ENCODE measurements at regions not wholly inside any gene's neighbourhood (a gene's known extent, or its start where the extent isn't known, plus 50 kb on each side); places are given as distances from the start of the nearest gene placed in this dataset.
"Not testable (repeated sequence)": the region's sequence is repeated elsewhere in the genome, so short reads cannot be mapped to it uniquely, and the experiment has no call there.

DNA sequence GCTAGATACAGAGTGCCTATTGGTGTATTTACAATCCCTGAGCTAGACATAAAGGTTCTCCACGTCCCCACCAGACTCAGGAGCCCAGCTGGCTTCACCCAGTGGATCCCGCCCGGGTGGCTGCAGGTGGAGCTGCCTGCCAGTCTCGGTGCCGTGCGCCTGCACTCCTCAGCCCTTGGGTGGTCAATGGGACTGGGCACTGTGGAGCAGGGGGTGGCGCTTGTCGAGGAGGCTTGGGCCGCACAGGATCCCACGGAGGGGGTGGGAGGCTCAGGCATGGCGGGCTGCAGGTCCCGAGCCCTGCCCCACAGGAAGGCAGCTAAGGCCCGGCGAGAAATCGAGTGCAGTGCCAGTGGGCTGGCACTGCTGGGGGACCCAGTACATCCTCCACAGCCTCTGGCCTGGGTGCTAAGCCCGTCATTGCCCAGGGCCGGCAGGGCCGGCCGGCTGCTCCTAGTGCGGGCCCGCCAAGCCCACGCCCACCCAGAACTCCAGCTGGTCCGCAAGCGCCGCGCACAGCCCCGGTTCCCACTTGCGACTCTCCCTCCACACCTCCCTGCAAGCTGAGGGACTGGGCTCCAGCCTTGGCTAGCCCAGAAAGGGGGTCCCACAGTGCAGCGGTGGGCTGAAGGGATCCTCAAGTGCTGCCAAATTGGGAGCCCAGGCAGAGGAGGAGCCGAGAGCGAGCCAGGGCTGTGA is 554.6 kb upstream of the LUZP2 start:
- not testable (repeated sequence) for DNase-seq (ENCODE audit: low read depth, low spot score)

DNA sequence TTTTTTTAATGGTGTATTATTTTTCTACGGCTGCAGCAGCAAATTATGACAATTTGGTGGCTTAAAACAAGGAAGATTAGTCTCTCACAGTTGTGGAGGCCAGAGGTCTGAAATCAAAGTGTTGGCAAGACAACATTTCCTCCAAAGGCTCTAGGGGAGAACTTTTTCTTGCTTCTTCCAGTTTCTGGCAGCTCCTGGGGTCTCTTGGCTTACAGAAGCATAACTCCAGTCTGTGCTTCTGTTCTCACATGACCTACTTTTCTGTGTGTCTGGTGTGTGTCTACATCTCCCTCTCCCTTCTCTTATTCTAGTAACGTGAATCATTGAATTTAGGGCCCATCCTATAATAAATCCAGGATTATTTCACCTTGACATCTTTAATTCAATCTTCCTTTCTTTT is 551.9 kb upstream of the LUZP2 start:
- DNase-seq (ENCODE audit: low read depth, low spot score), result no peak

DNA sequence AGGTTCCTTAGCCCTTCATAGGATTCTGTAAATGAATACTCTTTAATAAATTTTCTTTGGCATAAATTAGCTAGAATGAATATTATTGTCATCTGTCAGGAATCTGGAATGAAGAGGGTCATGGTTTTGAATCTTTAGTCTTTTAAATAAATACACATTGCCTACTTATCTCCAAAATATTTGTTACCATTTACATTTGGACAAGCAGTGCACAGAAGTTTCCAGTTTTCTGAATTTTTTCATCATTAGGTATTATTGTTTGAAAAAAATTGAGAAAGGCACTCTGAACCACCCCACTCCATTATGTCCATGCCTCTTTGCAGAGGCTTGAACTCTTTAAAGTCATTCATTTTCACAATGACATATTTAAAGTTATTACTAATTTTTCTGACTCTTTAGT is 549.0 kb upstream of the LUZP2 start:
- no peak for DNase-seq (ENCODE audit: low read depth, low spot score)

- DNase-seq (ENCODE audit: low read depth, low spot score), result no peak
Observed at GRCh38 chr11:23948851-23949250, 548.0 kb upstream of the LUZP2 start.

DNA sequence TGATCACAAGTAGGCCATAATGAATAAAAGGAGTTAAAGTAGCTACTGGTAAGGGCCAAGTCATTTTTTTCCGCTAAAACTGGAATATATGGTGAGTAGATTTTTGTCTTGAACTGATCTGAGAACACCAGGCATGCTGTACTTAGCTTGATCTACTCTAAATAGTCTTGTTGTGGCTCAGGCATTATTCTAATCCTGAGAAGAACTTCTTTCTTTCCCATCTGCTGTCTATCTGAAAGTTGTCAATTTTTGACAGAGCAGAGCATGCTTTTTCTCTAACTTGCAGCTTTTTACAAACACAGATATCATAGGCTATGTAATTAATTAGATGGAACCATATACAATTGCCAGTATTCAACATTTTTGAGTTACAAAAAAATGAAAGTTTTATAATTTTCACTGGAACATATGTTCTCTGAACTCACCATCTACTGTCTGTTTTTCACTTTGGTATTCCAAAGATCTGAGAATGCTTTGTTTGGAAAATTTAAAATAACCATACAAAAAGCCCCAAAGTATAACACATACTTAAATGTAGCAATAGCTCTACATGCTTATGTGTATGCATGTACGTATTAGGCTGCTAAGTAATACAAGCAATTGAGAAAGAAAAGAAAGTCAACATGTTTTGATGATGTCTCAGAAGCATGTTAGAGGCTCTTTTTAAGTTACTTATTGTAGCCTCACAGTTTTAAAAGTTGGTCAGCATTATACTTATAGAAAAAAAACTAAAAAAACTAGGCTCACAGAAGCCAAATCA is 542.7 kb upstream of the LUZP2 start:
- no peak for DNase-seq (ENCODE audit: low read depth, low spot score)

DNA sequence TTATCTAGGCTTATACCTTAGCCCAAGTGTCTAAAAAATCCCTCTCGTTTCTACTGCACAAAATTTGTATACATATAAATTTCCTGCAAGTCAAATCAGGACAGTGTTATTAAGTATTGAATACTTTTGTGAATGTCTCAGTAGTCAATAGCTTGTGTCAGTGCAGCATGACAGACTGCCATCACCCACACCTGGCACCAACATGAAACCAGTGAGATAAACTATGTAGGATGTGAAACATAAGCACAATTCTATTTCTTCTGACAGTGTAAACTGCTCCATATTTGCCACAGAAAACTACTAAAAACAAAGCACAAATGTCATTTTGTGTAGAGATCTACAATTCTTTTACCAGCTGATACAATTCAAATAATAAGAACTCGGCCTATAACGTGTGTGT is 542.1 kb upstream of the LUZP2 start:
- DNase-seq (ENCODE audit: low read depth, low spot score), result no peak

DNA sequence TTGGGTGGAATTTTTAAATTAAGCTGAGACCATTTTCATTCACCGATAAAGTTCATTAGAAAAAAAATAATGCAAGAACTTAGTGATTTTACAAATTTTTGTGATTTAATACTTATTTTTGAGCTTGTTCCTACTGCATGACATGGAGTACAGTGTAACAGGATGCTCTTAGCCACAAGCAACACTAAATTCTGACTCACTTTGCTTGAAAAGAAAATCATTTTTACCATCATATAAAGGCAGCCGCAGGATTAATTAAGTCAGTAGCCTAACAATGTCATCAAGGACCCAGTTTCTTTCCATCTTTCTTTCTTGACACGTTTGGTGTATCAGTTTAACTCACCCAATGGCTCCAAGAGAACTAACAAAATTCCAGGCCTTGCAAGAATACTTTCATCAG is 540.3 kb upstream of the LUZP2 start:
- no peak for DNase-seq (ENCODE audit: low read depth, low spot score)

DNA sequence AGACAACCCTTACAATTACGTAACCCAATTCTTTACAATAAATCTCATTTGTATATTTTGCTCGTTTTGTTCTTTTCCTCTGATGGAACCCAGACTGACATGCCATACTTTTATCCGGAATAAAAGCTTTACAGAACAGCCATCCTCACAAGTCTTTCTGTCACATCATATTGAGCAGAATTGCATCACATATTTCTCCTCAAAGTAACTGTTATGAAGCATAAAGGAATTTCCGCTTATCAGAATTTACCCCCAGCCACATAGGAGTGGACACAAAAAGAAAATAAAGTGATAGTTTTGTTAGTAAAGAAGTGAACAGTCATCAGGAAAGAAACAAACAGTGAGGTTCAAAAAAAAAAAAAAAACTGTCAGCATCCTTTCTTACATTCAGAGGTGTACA is 539.5 kb upstream of the LUZP2 start:
- DNase-seq (ENCODE audit: low read depth, low spot score), result no peak

DNA sequence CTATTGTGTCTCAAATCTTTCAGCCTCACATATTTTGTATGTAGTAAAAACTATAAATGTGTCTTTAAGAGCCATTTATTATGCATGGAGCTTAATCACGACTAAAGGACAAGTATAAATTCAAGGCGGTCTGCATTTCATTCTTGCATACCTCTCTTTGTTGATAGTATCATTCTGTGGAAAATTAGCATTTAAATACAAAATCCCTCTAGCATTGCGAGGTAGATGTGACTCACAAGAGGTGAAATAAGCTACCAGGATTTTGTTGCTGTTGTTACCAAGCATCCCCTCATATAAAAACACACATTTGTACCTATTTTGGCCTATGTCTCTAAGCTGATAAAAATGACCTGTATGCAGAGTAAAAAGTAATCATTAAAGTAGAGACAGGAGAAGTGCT is 537.4 kb upstream of the LUZP2 start:
- DNase-seq (ENCODE audit: low read depth, low spot score), result no peak

GRCh38 chr11:23961503-23962338 is 535.1 kb upstream of the LUZP2 start:
- DNase-seq (ENCODE audit: low read depth, low spot score), result no peak

DNA sequence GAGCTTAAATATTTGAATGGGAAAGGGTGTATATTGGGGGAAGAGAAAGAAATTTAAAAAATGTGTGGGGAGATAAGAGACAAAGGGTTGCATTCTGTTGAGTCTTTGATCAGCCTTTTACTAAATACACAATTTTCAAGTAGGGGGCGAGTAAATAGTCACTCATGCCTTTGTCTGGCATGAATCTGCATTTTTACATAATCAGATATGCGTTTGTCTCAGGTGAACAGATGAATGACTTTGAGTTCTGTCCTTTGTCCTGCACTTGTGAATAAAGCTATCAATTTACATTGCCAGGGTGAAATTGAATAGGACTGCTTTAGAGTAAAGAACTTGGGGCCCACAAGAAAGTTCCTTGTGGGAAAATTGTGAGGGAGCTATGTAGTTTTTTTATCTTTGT is 523.6 kb upstream of the LUZP2 start:
- DNase-seq (ENCODE audit: low read depth, low spot score), result no peak

- no peak for DNase-seq (ENCODE audit: low read depth, low spot score)
Observed at GRCh38 chr11:23974051-23974450, 522.8 kb upstream of the LUZP2 start.

- no peak for DNase-seq (ENCODE audit: low read depth, low spot score)
Observed at GRCh38 chr11:23974601-23975000, 522.3 kb upstream of the LUZP2 start.

DNA sequence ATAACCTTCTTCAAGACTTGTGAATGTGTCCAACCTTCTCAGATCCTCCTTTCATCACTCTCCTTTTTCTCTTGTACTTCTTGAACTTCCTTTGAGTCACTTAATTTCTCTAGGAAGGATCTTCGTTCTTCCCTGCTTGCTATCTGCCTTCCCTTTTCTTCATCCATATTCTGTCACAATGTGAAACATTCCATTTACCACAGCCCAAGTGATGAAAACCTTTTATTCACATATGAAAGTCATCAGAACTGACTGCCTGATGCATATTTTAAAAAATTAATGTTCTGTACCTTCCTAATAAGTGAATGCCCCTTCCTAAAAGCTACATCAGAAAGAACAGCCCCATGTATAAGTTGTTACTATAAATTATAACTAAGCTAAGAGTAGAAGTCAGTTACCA is 520.4 kb upstream of the LUZP2 start:
- DNase-seq (ENCODE audit: low read depth, low spot score), result no peak

- no peak for DNase-seq (ENCODE audit: low read depth, low spot score)
Observed at GRCh38 chr11:23976841-23977271, 520.0 kb upstream of the LUZP2 start.

GRCh38 chr11:23988381-23989006 is 508.4 kb upstream of the LUZP2 start:
- no peak for DNase-seq (ENCODE audit: low read depth, low spot score)

DNA sequence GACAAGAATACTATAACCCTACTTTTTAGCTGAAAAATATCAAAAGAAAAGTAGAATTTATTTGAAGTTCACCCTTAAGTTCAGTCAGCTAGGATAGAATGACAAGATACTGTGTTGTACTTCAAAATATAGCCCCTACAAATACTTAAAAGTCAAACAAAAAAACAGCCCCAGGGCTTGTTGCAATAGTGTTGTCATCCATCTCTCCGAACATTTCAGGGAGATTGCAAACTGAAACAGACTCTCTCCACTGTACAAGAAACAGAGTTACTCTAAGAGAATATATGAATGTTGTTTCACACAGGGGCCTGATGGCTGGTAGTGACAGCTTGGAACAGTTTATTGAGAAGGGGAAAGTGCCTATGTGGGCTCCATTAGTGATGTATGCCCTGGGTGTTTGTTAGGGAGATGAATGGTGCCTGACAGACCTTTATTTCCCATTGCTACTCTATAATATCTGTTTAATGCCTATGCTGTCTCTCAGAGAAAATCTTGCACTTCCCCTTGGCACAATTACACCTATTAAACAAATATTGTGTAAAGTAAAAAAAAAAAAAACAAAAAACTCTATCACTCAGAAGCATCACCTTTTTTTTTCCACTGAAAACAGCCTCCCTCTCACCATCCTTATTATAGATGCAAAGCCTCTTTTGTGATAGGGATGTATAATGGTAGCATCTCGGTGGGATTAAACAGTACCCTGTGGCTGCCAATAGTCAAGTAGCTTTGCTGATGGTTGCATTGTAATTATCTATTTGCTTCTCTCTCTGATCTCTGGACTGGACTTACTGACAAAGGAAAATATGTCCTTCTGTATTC is 506.3 kb upstream of the LUZP2 start:
- DNase-seq (ENCODE audit: low read depth, low spot score), result no peak

GRCh38 chr11:23991165-23991539 is 505.7 kb upstream of the LUZP2 start:
- no peak for DNase-seq (ENCODE audit: low read depth, low spot score)

DNA sequence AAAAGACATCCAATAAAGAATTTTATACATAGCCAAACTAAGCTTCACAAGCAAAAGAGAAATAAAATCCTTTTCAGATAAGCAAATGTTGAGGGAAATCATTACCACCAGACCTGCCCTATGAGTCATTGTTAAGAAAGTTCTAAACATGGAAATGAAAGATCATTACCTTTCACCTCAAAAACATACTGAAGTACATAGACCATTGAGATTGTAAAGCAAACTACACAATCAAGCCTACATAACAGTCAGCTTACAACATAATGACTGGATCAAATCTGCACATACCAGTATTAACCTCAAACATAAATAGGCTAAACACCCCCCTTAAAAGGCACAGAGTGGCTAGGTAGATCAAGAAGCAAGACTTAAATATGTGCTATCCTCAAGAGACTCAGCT is 501.0 kb upstream of the LUZP2 start:
- DNase-seq (ENCODE audit: low read depth, low spot score), result no peak

- DNase-seq (ENCODE audit: low read depth, low spot score), result no peak
Observed at GRCh38 chr11:23997356-23997755, 499.5 kb upstream of the LUZP2 start.

- no peak for DNase-seq (ENCODE audit: low read depth, low spot score)
Observed at GRCh38 chr11:24005202-24005876, 491.5 kb upstream of the LUZP2 start.
